ENCODE measurements at regions not wholly inside any gene's neighbourhood (a gene's known extent, or its start where the extent isn't known, plus 50 kb on each side); places are given as distances from the start of the nearest gene placed in this dataset.

- no peak for DNase-seq (ENCODE audit: low read depth)
- no peak overlapping the region for H3K4me3 ChIP-seq (ENCODE audit: low read depth, low read length)
These were observed 109.8 kb upstream of the NMUR2 start for GRCh38 chr5:152514827-152515397.

- DNase-seq (ENCODE audit: low read depth) = no peak
These were observed 118.9 kb upstream of the NMUR2 start for GRCh38 chr5:152523964-152524363.

GRCh38 chr5:152527358-152528052 lies 122.4 kb upstream of the NMUR2 start:
- DNase-seq (ENCODE audit: low read depth) = no peak
- H3K4me3 ChIP-seq (ENCODE audit: low read depth, low read length) = no peak overlapping the region

More at GRCh38 chr5:152523964-152524363, 118.9 kb upstream of the NMUR2 start:
- no peak overlapping the region for H3K4me3 ChIP-seq (ENCODE audit: low read depth, low read length)

GRCh38 chr5:152529440-152529839 lies 124.4 kb upstream of the NMUR2 start:
- DNase-seq (ENCODE audit: low read depth) = no peak
- no peak overlapping the region for H3K4me3 ChIP-seq (ENCODE audit: low read depth, low read length)

- DNase-seq (ENCODE audit: low read depth) = peak; percentile 15
- no peak overlapping the region for H3K4me3 ChIP-seq (ENCODE audit: low read depth, low read length)
These were observed 127.6 kb upstream of the NMUR2 start for GRCh38 chr5:152532714-152533113.

- DNase-seq (ENCODE audit: low read depth) = no peak
- no peak overlapping the region for H3K4me3 ChIP-seq (ENCODE audit: low read depth, low read length)
These were observed 129.6 kb upstream of the NMUR2 start for GRCh38 chr5:152534641-152535040.

GRCh38 chr5:152542741-152543140 lies 137.7 kb upstream of the NMUR2 start:
- no peak overlapping the region for H3K4me3 ChIP-seq (ENCODE audit: low read depth, low read length)
- no peak for DNase-seq (ENCODE audit: low read depth)

GRCh38 chr5:152546493-152546892 lies 141.4 kb upstream of the NMUR2 start:
- no peak overlapping the region for H3K4me3 ChIP-seq (ENCODE audit: low read depth, low read length)
- no peak for DNase-seq (ENCODE audit: low read depth)

- H3K4me3 ChIP-seq (ENCODE audit: low read depth, low read length) = no peak overlapping the region
- DNase-seq (ENCODE audit: low read depth) = no peak
These were observed 142.1 kb upstream of the NMUR2 start for GRCh38 chr5:152547202-152547601.

GRCh38 chr5:152549709-152550108 lies 144.6 kb upstream of the NMUR2 start:
- no peak for DNase-seq (ENCODE audit: low read depth)
- no peak overlapping the region for H3K4me3 ChIP-seq (ENCODE audit: low read depth, low read length)

GRCh38 chr5:152551061-152551460 lies 146.0 kb upstream of the NMUR2 start:
- no peak for DNase-seq (ENCODE audit: low read depth)
- no peak overlapping the region for H3K4me3 ChIP-seq (ENCODE audit: low read depth, low read length)

GRCh38 chr5:152556784-152557183 lies 151.7 kb upstream of the NMUR2 start:
- no peak overlapping the region for H3K4me3 ChIP-seq (ENCODE audit: low read depth, low read length)
- DNase-seq (ENCODE audit: low read depth) = no peak

GRCh38 chr5:152560512-152561137 lies 155.5 kb upstream of the NMUR2 start:
- peak; percentile 19 for DNase-seq (ENCODE audit: low read depth)
- no peak overlapping the region for H3K4me3 ChIP-seq (ENCODE audit: low read depth, low read length)

- DNase-seq (ENCODE audit: low read depth) = no peak
These were observed 162.9 kb upstream of the NMUR2 start for GRCh38 chr5:152568016-152568415.

GRCh38 chr5:152572812-152573211 lies 167.7 kb upstream of the NMUR2 start:
- H3K4me3 ChIP-seq (ENCODE audit: low read depth, low read length) = no peak overlapping the region
- DNase-seq (ENCODE audit: low read depth) = no peak

More at GRCh38 chr5:152568016-152568415, 162.9 kb upstream of the NMUR2 start:
- no peak overlapping the region for H3K4me3 ChIP-seq (ENCODE audit: low read depth, low read length)

- H3K4me3 ChIP-seq (ENCODE audit: low read depth, low read length) = no peak overlapping the region
- no peak for DNase-seq (ENCODE audit: low read depth)
These were observed 179.0 kb upstream of the NMUR2 start for GRCh38 chr5:152584103-152584502.

GRCh38 chr5:152592416-152592815 lies 187.3 kb upstream of the NMUR2 start:
- DNase-seq (ENCODE audit: low read depth) = no peak
- no peak overlapping the region for H3K4me3 ChIP-seq (ENCODE audit: low read depth, low read length)

- H3K4me3 ChIP-seq (ENCODE audit: low read depth, low read length) = no peak overlapping the region
- no peak for DNase-seq (ENCODE audit: low read depth)
These were observed 188.3 kb upstream of the NMUR2 start for GRCh38 chr5:152593388-152593787.

- no peak overlapping the region for H3K4me3 ChIP-seq (ENCODE audit: low read depth, low read length)
- DNase-seq (ENCODE audit: low read depth) = no peak
These were observed 190.3 kb upstream of the NMUR2 start for GRCh38 chr5:152595405-152595804.

GRCh38 chr5:152599096-152599495 lies 194.0 kb upstream of the NMUR2 start:
- no peak overlapping the region for H3K4me3 ChIP-seq (ENCODE audit: low read depth, low read length)
- no peak for DNase-seq (ENCODE audit: low read depth)

Data from skeletal muscle cell (primary cell).